ENCODE measurements at regions not wholly inside any gene's neighbourhood (a gene's known extent, or its start where the extent isn't known, plus 50 kb on each side); places are given as distances from the start of the nearest gene placed in this dataset.
"Not testable (repeated sequence)": the region's sequence is repeated elsewhere in the genome, so short reads cannot be mapped to it uniquely, and the experiment has no call there.

- Histone ChIP-seq H3K27me3 (ENCODE audit: control insufficient read depth, insufficient read depth, low read length) (peaks cover 5% of the 10 kb centered on the region), H3K4me3 (ENCODE audit: low read length) (no peak overlapping the region), H3K9me3 (ENCODE audit: control insufficient read depth, low read depth, low read length) (no peaks in the 10 kb centered on the region), H3K4me1 (ENCODE audit: control insufficient read depth, insufficient read depth, low read length) (no peaks in the 10 kb centered on the region), H3K27ac (ENCODE audit: low read length) (no peak overlapping the region), H3K36me3 (ENCODE audit: control insufficient read depth, insufficient read depth, low read length) (no peaks in the 10 kb centered on the region)
- 96% methylated on average over 3 of the region's 4 CpGs for WGBS (ENCODE audit: insufficient coverage, low lambda C conversion rate)
- no peak for DNase-seq
Observed at GRCh38 chr5:168089201-168089887, 202.1 kb upstream of the WWC1 start.

DNA sequence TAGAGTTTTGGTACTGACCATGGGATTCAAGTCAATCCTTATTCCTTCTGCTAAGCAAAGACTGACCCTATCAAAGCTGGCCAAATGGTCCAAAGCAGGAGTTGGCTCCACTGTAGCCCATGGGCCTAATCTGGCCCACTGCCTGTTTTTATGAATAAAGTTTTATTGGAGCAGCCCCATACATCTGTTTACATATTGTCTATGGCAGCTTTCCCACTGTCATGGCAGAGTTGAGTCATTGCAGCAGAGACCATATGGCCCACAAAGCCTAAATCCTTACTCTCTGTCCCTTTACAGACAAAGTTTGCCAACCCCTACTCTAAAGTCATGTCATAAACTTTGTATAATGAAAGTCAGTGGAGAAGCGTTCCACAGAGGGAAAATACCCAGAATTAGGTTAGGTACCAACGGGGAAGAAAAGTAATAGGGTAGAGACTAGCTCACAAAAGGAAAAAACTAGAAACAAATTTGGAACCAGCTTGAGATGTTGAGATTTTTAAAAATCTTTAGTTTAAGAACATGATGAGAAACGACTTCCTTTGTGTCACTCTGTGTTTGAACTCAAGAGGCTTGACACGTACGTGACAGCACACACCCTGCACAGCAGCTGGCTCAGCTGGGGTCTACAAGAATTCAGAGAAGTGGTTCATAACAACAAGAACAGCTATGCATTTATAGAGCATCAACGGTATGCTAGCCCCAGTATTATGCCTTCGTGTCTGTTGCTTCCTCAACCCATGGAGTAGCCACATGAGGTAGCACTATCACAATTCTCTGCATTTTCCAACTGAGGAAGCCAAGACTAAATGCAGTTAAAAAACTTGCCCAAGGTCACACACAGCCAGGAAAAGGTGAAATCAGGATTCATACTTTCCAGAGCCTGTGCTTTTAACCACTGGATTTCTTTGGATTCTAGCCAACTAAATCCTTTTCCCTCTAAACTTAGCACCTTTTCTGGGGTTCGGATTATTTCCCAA, 198.9 kb upstream of the WWC1 start:
- Histone ChIP-seq H3K9me3 (ENCODE audit: control insufficient read depth, low read depth, low read length) (no peaks in the 10 kb centered on the region), H3K27ac (ENCODE audit: low read length) (no peak overlapping the region), H3K36me3 (ENCODE audit: control insufficient read depth, insufficient read depth, low read length) (no peaks in the 10 kb centered on the region), H3K27me3 (ENCODE audit: control insufficient read depth, insufficient read depth, low read length) (no peaks in the 10 kb centered on the region), H3K4me3 (ENCODE audit: low read length) (no peak overlapping the region), H3K4me1 (ENCODE audit: control insufficient read depth, insufficient read depth, low read length) (no peaks in the 10 kb centered on the region)
- 96% methylated on average over 2 of the region's 8 CpGs for WGBS (ENCODE audit: insufficient coverage, low lambda C conversion rate)
- DNase-seq = no peak

DNA sequence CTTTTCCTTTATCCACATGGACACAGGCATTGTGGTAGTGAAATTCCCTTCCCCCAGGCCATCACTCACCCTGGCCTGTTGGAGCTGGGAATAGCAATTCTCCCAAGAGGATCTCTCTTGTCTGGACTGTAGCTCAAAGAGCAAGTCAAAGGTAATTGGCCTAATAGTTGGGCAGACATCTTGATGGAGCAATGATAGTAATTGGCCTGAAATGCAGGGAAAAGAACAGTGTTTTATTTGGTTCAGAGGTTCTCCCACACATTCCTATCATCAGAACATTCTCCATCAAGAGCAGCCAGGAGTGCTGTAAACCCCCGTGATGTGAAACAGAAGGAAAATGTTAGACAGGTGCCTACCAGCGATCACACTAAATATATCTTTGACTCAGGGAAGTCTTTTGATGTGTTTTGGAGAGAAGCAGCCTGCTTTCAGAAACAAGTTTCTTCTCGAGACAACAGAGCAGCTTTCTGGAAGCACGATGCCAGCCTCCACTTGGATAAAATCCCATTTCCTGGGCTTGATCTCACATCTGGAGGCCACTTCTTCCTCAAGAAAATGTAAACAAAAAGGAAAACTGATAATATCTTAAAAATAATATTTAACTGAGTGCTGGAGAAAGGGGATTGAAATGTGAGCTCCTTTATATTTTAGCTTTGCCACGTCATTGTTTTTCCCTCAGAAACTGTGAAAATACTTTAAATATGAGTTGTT, 198.1 kb upstream of the WWC1 start:
- WGBS (ENCODE audit: insufficient coverage, low lambda C conversion rate) = 50% methylated on average over 2 of the region's 5 CpGs
- DNase-seq = no peak
- H3K27me3 ChIP-seq (ENCODE audit: control insufficient read depth, insufficient read depth, low read length) = no peaks in the 10 kb centered on the region
- no peak overlapping the region for H3K27ac ChIP-seq (ENCODE audit: low read length)
- no peak overlapping the region for H3K4me3 ChIP-seq (ENCODE audit: low read length)
- H3K4me1 ChIP-seq (ENCODE audit: control insufficient read depth, insufficient read depth, low read length) = no peaks in the 10 kb centered on the region
- no peaks in the 10 kb centered on the region for H3K9me3 ChIP-seq (ENCODE audit: control insufficient read depth, low read depth, low read length)
- no peaks in the 10 kb centered on the region for H3K36me3 ChIP-seq (ENCODE audit: control insufficient read depth, insufficient read depth, low read length)

DNA sequence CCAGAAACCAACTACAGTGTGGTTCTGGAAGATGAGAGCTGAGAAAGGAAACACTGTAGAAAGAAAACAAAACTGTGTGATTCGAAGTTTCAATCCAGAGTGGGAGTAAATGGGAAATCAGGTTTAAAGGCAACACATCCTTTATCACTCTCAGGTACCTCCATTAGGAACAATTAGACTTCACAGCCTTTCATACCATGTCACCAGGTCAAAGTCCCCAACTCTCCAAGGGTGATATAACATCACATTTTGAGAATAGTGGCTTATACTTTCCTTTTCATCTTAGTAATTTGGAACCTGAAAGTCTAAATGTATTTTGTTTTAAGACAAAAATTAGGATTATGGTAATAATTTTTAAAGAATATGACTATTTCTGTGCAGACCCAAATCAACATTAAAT, 194.9 kb upstream of the WWC1 start:
- WGBS (ENCODE audit: insufficient coverage, low lambda C conversion rate) = no CpG with 5 or more reads among the region's 1 CpG
- DNase-seq = peak in 1 of 2 donors; percentile 17
- no peak overlapping the region for H3K4me3 ChIP-seq (ENCODE audit: low read length)
- H3K27me3 ChIP-seq (ENCODE audit: control insufficient read depth, insufficient read depth, low read length) = no peaks in the 10 kb centered on the region
- H3K27ac ChIP-seq (ENCODE audit: low read length) = no peak overlapping the region
- H3K4me1 ChIP-seq (ENCODE audit: control insufficient read depth, insufficient read depth, low read length) = no peaks in the 10 kb centered on the region
- H3K9me3 ChIP-seq (ENCODE audit: control insufficient read depth, low read depth, low read length) = no peaks in the 10 kb centered on the region
- H3K36me3 ChIP-seq (ENCODE audit: control insufficient read depth, insufficient read depth, low read length) = no peaks in the 10 kb centered on the region

GRCh38 chr5:168097876-168098653, 193.4 kb upstream of the WWC1 start:
- no peaks in the 10 kb centered on the region for H3K9me3 ChIP-seq (ENCODE audit: control insufficient read depth, low read depth, low read length)
- DNase-seq = no peak
- no peak overlapping the region for H3K4me3 ChIP-seq (ENCODE audit: low read length)
- no peak overlapping the region for H3K27ac ChIP-seq (ENCODE audit: low read length)
- no peaks in the 10 kb centered on the region for H3K36me3 ChIP-seq (ENCODE audit: control insufficient read depth, insufficient read depth, low read length)
- H3K4me1 ChIP-seq (ENCODE audit: control insufficient read depth, insufficient read depth, low read length) = no peaks in the 10 kb centered on the region
- H3K27me3 ChIP-seq (ENCODE audit: control insufficient read depth, insufficient read depth, low read length) = no peaks in the 10 kb centered on the region
- 80% methylated on average over 1 of the region's 12 CpGs for WGBS (ENCODE audit: insufficient coverage, low lambda C conversion rate)

DNA sequence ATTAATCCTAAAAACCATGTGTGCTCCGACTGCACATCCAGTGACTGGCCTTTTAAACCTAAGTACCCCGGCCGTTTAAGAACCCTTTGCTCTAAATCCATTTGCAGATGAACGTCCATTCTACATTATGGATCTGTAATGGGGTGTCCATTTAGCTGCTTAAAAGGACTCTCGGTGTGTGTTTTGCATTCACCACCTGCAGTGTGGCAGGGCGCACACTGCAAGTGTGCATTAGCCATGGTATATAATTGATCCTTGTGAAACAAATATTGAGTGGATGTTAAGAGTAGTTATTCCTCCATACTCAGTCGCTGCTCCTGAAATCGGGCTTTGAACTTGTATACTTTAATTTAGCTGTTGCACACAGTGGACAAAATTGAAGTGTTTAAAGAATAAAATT, 190.1 kb upstream of the WWC1 start:
- Histone ChIP-seq H3K4me1 (ENCODE audit: control insufficient read depth, insufficient read depth, low read length) (peaks cover 2% of the 10 kb centered on the region), H3K9me3 (ENCODE audit: control insufficient read depth, low read depth, low read length) (no peaks in the 10 kb centered on the region), H3K27me3 (ENCODE audit: control insufficient read depth, insufficient read depth, low read length) (no peaks in the 10 kb centered on the region), H3K27ac (ENCODE audit: low read length) (no peak overlapping the region), H3K36me3 (ENCODE audit: control insufficient read depth, insufficient read depth, low read length) (no peaks in the 10 kb centered on the region), H3K4me3 (ENCODE audit: low read length) (no peak overlapping the region)
- no CpG with 5 or more reads among the region's 8 CpGs for WGBS (ENCODE audit: insufficient coverage, low lambda C conversion rate)
- no peak for DNase-seq

DNA sequence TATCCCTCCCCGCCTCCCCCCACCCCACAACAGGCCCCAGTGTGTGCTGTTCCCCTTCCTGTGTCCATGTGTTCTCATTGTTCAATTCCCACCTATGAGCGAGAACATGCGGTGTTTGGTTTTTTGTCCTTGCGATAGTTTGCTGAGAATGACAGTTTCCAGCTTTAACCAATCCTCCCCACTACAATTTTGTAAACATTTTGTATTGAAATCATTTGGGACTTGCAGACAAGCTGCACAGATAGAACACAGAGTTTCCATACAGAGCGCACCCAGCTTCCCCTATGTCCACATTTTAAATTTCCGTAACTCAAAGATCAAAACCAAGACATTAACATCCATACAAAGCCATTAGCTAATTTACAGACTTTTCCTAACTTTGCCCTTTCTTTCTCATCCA, 188.4 kb upstream of the WWC1 start:
- not testable (repeated sequence) for H3K27me3 ChIP-seq (ENCODE audit: control insufficient read depth, insufficient read depth, low read length); H3K9me3 ChIP-seq (ENCODE audit: control insufficient read depth, low read depth, low read length); H3K4me3 ChIP-seq (ENCODE audit: low read length); H3K36me3 ChIP-seq (ENCODE audit: control insufficient read depth, insufficient read depth, low read length); H3K27ac ChIP-seq (ENCODE audit: low read length); DNase-seq; H3K4me1 ChIP-seq (ENCODE audit: control insufficient read depth, insufficient read depth, low read length)
- no CpG with 5 or more reads among the region's 6 CpGs for WGBS (ENCODE audit: insufficient coverage, low lambda C conversion rate)

GRCh38 chr5:168104350-168104749, 187.1 kb upstream of the WWC1 start:
- DNase-seq = no peak
- H3K36me3 ChIP-seq (ENCODE audit: control insufficient read depth, insufficient read depth, low read length) = no peaks in the 10 kb centered on the region
- no CpG with 5 or more reads among the region's 12 CpGs for WGBS (ENCODE audit: insufficient coverage, low lambda C conversion rate)

GRCh38 chr5:168104811-168105481, 186.5 kb upstream of the WWC1 start:
- no peaks in the 10 kb centered on the region for H3K36me3 ChIP-seq (ENCODE audit: control insufficient read depth, insufficient read depth, low read length)
- peaks cover 2% of the 10 kb centered on the region for H3K4me1 ChIP-seq (ENCODE audit: control insufficient read depth, insufficient read depth, low read length)
- DNase-seq = peak; percentile 9 to 52
- no peak overlapping the region for H3K27ac ChIP-seq (ENCODE audit: low read length)
- no peak overlapping the region for H3K4me3 ChIP-seq (ENCODE audit: low read length)
- no peaks in the 10 kb centered on the region for H3K27me3 ChIP-seq (ENCODE audit: control insufficient read depth, insufficient read depth, low read length)
- no peaks in the 10 kb centered on the region for H3K9me3 ChIP-seq (ENCODE audit: control insufficient read depth, low read depth, low read length)
- 24% methylated on average over 3 of the region's 7 CpGs for WGBS (ENCODE audit: insufficient coverage, low lambda C conversion rate)

More at GRCh38 chr5:168104350-168104749, 187.1 kb upstream of the WWC1 start:
- Histone ChIP-seq H3K27me3 (ENCODE audit: control insufficient read depth, insufficient read depth, low read length) (no peaks in the 10 kb centered on the region), H3K27ac (ENCODE audit: low read length) (no peak overlapping the region), H3K4me1 (ENCODE audit: control insufficient read depth, insufficient read depth, low read length) (peaks cover 2% of the 10 kb centered on the region), H3K9me3 (ENCODE audit: control insufficient read depth, low read depth, low read length) (no peaks in the 10 kb centered on the region), H3K4me3 (ENCODE audit: low read length) (no peak overlapping the region)
